Prostate gland (tissue), 2 donors: ENCODE measurements at regions not wholly inside any gene's neighbourhood (a gene's known extent, or its start where the extent isn't known, plus 50 kb on each side); places are given as distances from the start of the nearest gene placed in this dataset.

Source experiments
- DNase-seq: peaks from one replicate; pipeline ENCODE4 v3.0.0-alpha.2; 2019; ENCODE audit warnings: low spot score
- H3K27ac ChIP-seq, 2 donors: fragments of 200-600 bp; sonication (generic); 2 replicates each; pipeline ENCODE4 v1.5.1; 2017 to 2019
- H3K27me3 ChIP-seq: fragments of 200-600 bp; sonication (generic); replicated peaks from 2 replicates; pipeline ENCODE4 v1.5.1; 2019; ENCODE audit not compliant: insufficient read depth
- H3K36me3 ChIP-seq, 2 donors: fragments of 200-600 bp; sonication (generic); 1 replicate in 1 of 2; 2 replicates in 1 of 2; pipeline versions ENCODE4 v1.5.1 to v1.8.1; 2017 to 2019
- H3K4me1 ChIP-seq: fragments of 200-600 bp; sonication (generic); replicated peaks from 2 replicates; pipeline ENCODE4 v1.5.1; 2019
- H3K4me3 ChIP-seq, 2 donors: fragments of 200-600 bp; sonication (generic); 2 replicates each; pipeline ENCODE4 v1.5.1; 2017 to 2019
- H3K9me3 ChIP-seq: fragments of 200-600 bp; sonication (generic); 2 replicates; pipeline ENCODE4 v1.5.1; 2017
- POLR2A ChIP-seq: fragments of 450-650 bp; IDR thresholded peaks from one replicate; pipeline ENCODE4 v1.6.1; 2016; ENCODE audit warnings: antibody characterized with exemption, mild to moderate bottlenecking
- POLR2AphosphoS5 ChIP-seq: sonication (generic); formaldehyde crosslinking; IDR thresholded peaks from one replicate; pipeline ENCODE4 v1.6.1; 2017; ENCODE audit warnings: antibody characterized with exemption
- WGBS: methylation state at CpG from one replicate; pipeline ENCODE4 v1.1.5; 2018; 5-methylcytosine and 5-hydroxymethylcytosine counted together
- intact Hi-C: fragments of 100-400 bp; cut with DNase I; formaldehyde crosslinking; loops from one replicate; pipeline ENCODE4 v1.14.2; 2022
- TF ChIP-seq, protein P1 (sequence below), 4 experiments: fragments of 200-600 bp in 2 of 4; fragments of 450-650 bp in 2 of 4; sonication (generic) in 2 of 4; IDR thresholded peaks; 1 replicate in 3 of 4; 2 replicates in 1 of 4; pipeline ENCODE4 v1.5.1; 2016 to 2019; ENCODE audit warnings: antibody characterized with exemption in 4 of 4, mild to moderate bottlenecking in 2 of 4, moderate library complexity in 2 of 4

DNA sequence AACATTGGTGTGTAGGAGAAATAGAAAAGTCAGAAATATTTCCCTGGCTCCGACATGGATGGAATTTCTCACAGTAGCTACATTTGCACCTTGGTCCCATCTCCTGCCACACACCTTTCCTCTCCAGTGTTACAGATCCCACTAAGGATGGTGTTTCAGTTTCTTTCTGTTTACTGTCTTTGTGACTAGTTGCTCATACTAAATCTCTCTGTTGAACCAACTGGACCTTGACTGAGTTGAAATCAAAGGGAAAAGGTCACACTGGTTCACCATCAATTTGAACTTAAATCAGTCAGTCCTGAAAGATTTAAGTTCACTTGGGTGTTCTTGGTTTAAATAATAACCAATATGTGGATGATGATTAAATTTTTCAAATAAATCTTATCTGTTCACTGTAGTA is 754.2 kb downstream of the OTOL1 start:
- intact Hi-C loops: no loop called here
- Histone ChIP-seq H3K9me3 (no peaks in the 10 kb centered on the region), H3K4me3 (no peak overlapping the region), H3K27ac (no peak overlapping the region), H3K4me1 (no peaks in the 10 kb centered on the region), H3K27me3 (no peaks in the 10 kb centered on the region), H3K36me3 (no peaks in the 10 kb centered on the region)
- TF ChIP-seq, protein P1, sequence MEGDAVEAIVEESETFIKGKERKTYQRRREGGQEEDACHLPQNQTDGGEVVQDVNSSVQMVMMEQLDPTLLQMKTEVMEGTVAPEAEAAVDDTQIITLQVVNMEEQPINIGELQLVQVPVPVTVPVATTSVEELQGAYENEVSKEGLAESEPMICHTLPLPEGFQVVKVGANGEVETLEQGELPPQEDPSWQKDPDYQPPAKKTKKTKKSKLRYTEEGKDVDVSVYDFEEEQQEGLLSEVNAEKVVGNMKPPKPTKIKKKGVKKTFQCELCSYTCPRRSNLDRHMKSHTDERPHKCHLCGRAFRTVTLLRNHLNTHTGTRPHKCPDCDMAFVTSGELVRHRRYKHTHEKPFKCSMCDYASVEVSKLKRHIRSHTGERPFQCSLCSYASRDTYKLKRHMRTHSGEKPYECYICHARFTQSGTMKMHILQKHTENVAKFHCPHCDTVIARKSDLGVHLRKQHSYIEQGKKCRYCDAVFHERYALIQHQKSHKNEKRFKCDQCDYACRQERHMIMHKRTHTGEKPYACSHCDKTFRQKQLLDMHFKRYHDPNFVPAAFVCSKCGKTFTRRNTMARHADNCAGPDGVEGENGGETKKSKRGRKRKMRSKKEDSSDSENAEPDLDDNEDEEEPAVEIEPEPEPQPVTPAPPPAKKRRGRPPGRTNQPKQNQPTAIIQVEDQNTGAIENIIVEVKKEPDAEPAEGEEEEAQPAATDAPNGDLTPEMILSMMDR (IDR thresholded peaks at IDR 0.05): no peak
- TF ChIP-seq POLR2AphosphoS5: no peak
- no peak for TF ChIP-seq POLR2A
- 71% methylated on average over 1 of the region's 1 CpG for WGBS
- DNase-seq: no peak

DNA sequence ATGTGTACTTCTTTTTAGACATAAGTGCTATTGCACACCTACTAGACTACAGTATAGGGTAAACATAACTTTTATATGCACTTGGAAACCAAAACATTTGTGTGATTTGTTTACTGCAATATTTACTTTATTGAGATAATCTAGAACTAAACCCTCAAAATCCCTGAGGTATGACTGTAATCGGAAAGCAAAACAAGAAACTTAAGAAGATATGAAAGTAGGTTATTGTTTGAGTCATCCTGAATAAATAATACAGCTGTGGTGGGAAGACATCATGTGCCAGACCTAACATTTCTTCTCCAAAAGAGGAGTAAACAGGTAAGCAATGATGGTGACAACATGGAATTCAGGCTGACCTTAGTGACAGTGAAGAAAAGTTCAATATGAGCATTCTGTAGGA is 765.5 kb downstream of the OTOL1 start:
- Histone ChIP-seq H3K27me3 (no peaks in the 10 kb centered on the region), H3K27ac (no peak overlapping the region), H3K4me3 (no peak overlapping the region), H3K4me1 (no peaks in the 10 kb centered on the region), H3K36me3 (no peaks in the 10 kb centered on the region), H3K9me3 (no peaks in the 10 kb centered on the region)
- no peak for TF ChIP-seq POLR2A
- TF ChIP-seq POLR2AphosphoS5: no peak
- TF ChIP-seq, protein P1 (IDR thresholded peaks at IDR 0.05): no peak
- intact Hi-C loops: no loop called here
- DNase-seq: no peak
- WGBS: 64% methylated on average over 1 of the region's 1 CpG

DNA sequence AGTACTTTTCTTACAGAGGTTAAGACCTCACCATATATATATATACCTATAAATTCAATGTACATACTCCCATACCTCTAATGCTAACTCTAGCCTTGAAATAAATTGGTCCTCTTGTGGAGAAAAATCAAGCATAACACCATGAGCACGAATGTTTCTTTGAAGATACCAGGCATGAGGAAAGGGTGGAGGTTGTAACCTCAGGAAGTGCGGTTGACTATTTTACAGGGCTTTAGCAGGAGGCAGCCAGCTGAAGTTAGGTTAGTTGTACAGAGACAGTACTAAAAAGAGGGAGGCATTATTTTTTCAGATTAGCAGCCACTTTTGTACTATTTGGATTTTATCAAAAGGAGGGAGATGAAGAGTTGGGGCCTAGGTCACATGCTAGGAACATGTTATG is 767.0 kb downstream of the OTOL1 start:
- 74% methylated on average over 2 of the region's 2 CpGs for WGBS
- Histone ChIP-seq H3K4me1 (no peaks in the 10 kb centered on the region), H3K36me3 (no peaks in the 10 kb centered on the region), H3K4me3 (no peak overlapping the region), H3K9me3 (no peaks in the 10 kb centered on the region), H3K27me3 (no peaks in the 10 kb centered on the region), H3K27ac (no peak overlapping the region)
- TF ChIP-seq, protein P1 (IDR thresholded peaks at IDR 0.05): no peak
- no peak for TF ChIP-seq POLR2A
- DNase-seq: no peak
- intact Hi-C loops: no loop called here

DNA sequence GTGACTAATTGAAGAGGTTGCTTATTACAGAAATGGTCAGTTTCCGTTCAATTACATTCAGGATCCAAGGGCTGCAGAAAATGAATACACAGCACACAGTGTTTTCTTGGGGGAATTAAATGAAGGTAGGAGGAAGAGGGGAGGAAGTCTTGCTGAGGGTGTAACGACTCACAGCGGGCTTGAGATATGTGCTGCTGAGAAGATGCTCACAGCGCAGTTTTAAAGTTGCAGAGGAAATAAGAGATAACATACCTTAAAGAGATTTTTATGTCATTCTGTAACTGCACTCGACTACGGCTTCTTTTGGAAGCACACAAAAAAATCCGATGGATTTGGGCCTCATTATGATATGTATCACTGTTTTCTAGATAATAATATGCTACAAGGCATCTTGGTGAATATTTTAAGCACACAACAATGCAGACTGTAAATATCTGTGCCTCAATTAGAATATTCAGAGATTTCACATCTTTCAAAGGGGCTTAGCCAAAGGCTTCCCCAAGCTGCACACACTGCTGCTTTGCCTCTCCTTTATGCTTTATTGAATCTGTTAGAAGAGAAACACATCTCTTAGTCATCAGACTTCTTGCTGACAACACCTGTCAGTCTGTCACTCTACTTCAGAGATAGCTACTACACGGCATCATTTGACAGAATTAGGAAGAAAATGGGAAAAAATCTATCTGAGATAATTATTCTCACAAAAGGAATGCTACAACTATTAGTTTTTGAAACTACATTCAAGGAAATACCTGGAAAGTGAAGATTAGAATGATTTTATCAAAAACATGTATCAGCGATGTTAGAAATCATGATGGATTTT is 773.2 kb downstream of the OTOL1 start:
- Histone ChIP-seq H3K4me1 (no peaks in the 10 kb centered on the region), H3K9me3 (no peaks in the 10 kb centered on the region), H3K27me3 (no peaks in the 10 kb centered on the region), H3K27ac (no peak overlapping the region), H3K36me3 (no peaks in the 10 kb centered on the region), H3K4me3 (no peak overlapping the region)
- WGBS: 60% methylated on average over 9 of the region's 9 CpGs
- intact Hi-C loops: no loop called here
- DNase-seq: no peak
- TF ChIP-seq POLR2AphosphoS5 (no peak), POLR2A (no peak)
- TF ChIP-seq, protein P1 (IDR thresholded peaks at IDR 0.05): no peak

DNA sequence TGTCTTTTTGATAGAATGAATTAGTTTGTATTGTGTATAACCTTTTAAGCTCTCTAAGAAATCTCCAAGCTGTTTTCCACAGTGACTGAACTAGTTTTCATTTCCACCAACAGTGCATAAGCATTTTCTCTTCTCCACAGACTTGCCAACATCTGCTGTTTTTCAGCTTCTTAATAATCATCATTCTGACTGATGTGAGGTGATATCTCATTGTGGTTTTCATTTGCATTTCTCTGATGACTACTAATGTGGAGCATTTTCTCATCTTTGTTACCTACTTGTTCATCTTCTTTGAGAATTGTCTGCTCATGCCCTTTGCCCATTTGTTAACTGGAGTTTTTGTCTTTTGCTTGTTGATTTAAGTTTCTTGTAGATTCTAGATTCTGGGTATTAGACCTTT is 777.5 kb downstream of the OTOL1 start:
- intact Hi-C loops: no loop called here
- DNase-seq: no peak
- Histone ChIP-seq H3K4me1 (no peaks in the 10 kb centered on the region), H3K27ac (no peak overlapping the region), H3K9me3 (no peaks in the 10 kb centered on the region), H3K36me3 (no peaks in the 10 kb centered on the region), H3K4me3 (no peak overlapping the region), H3K27me3 (no peaks in the 10 kb centered on the region)
- no peak for TF ChIP-seq POLR2AphosphoS5
- TF ChIP-seq, protein P1 (IDR thresholded peaks at IDR 0.05): no peak
- no peak for TF ChIP-seq POLR2A
